Breast epithelium (tissue), 3 donors: ENCODE measurements at regions not wholly inside any gene's neighbourhood (a gene's known extent, or its start where the extent isn't known, plus 50 kb on each side); places are given as distances from the start of the nearest gene placed in this dataset.

Experiments used
- CTCF ChIP-seq, 3 donors: fragments of 450-650 bp; IDR thresholded peaks; one replicate each; pipeline ENCODE4 v1.5.1; 2016 to 2017; ENCODE audit warnings: antibody characterized with exemption in 3 of 3, mild to moderate bottlenecking in 3 of 3, moderate library complexity in 3 of 3
- POLR2AphosphoS5 ChIP-seq, 3 donors: sonication (generic); formaldehyde crosslinking; IDR thresholded peaks; one replicate each; pipeline ENCODE4 v1.6.1; 2017; ENCODE audit warnings: antibody characterized with exemption in 3 of 3

- TF ChIP-seq POLR2AphosphoS5 (IDR thresholded peaks at IDR 0.05) (no peak), CTCF (IDR thresholded peaks at IDR 0.05) (no peak)
These were observed 63.5 kb upstream of the IL1RAPL2 start for GRCh38 chrX:104502460-104502859.
